ENCODE measurements at regions not wholly inside any gene's neighbourhood (a gene's known extent, or its start where the extent isn't known, plus 50 kb on each side); places are given as distances from the start of the nearest gene placed in this dataset.

GRCh38 chr12:47586952-47587669 lies 118.7 kb downstream of the RPAP3 start:
- no peak overlapping the region for H3K27ac Mint-ChIP-seq
- H3K9me3 Mint-ChIP-seq: no peaks in the 10 kb centered on the region
- intact Hi-C loops (cut with DNase I, micrococcal nuclease): no loop called here
- no peaks in the 10 kb centered on the region for H3K36me3 Mint-ChIP-seq (ENCODE audit: low read depth)
- TF ChIP-seq CTCF (IDR thresholded peaks at IDR 0.05): no peak
- Histone ChIP-seq H3K9me3 (ENCODE audit: control insufficient read depth in 1 of 2, insufficient read depth in 1 of 2, low read length in 2 of 2) (peaks cover 0 to 3% of the 10 kb centered on the region in 2 experiments), H3K4me3 (ENCODE audit: low read length) (no peak overlapping the region), H3K27ac (ENCODE audit: low read depth in 1 of 2, low read length in 2 of 2) (no peak overlapping the region), H3K27me3 (ENCODE audit: control insufficient read depth in 1 of 2, insufficient read depth in 2 of 2, low read length in 2 of 2) (no peaks in the 10 kb centered on the region), H3K4me1 (ENCODE audit: insufficient read depth, low read length) (no peaks in the 10 kb centered on the region), H3K36me3 (ENCODE audit: insufficient read depth, low read length) (no peaks in the 10 kb centered on the region)
- ChIA-PET POLR2A (no interaction called here), CTCF (no interaction called here)
- no peaks in the 10 kb centered on the region for H3K4me1 Mint-ChIP-seq (ENCODE audit: low read depth)
- peaks cover 3% of the 10 kb centered on the region for H3K27me3 Mint-ChIP-seq
- DNase-seq: no peak
- ATAC-seq (ENCODE audit: poor library complexity): no peak
- H3K4me3 Mint-ChIP-seq: no peak overlapping the region

GRCh38 chr12:47585507-47585906 lies 120.3 kb downstream of the RPAP3 start:
- Mint-ChIP-seq H3K9me3 (no peaks in the 10 kb centered on the region), H3K27ac (no peak overlapping the region), H3K27me3 (peaks cover 3% of the 10 kb centered on the region), H3K36me3 (ENCODE audit: low read depth) (no peaks in the 10 kb centered on the region), H3K4me1 (ENCODE audit: low read depth) (no peaks in the 10 kb centered on the region), H3K4me3 (no peak overlapping the region)
- no peak for DNase-seq
- no peaks in the 10 kb centered on the region for H3K27me3 ChIP-seq (ENCODE audit: control insufficient read depth in 1 of 2, insufficient read depth in 2 of 2, low read length in 2 of 2)
- POLR2A ChIA-PET: no interaction called here
- TF ChIP-seq CTCF (IDR thresholded peaks at IDR 0.05): no peak
- peaks cover 0 to 3% of the 10 kb centered on the region in 2 experiments for H3K9me3 ChIP-seq (ENCODE audit: control insufficient read depth in 1 of 2, insufficient read depth in 1 of 2, low read length in 2 of 2)
- no peaks in the 10 kb centered on the region for H3K36me3 ChIP-seq (ENCODE audit: insufficient read depth, low read length)
- H3K4me3 ChIP-seq (ENCODE audit: low read length): no peak overlapping the region
- no peak for ATAC-seq (ENCODE audit: poor library complexity)
- CTCF ChIA-PET: no interaction called here
- no peaks in the 10 kb centered on the region for H3K4me1 ChIP-seq (ENCODE audit: insufficient read depth, low read length)
- intact Hi-C loops (cut with DNase I, micrococcal nuclease): no loop called here
- no peak overlapping the region for H3K27ac ChIP-seq (ENCODE audit: low read depth in 1 of 2, low read length in 2 of 2)

GRCh38 chr12:47578836-47579235 lies 127.0 kb downstream of the RPAP3 start:
- H3K36me3 Mint-ChIP-seq (ENCODE audit: low read depth): no peaks in the 10 kb centered on the region
- TF ChIP-seq CTCF (IDR thresholded peaks at IDR 0.05): no peak
- no peaks in the 10 kb centered on the region for H3K9me3 Mint-ChIP-seq
- H3K4me3 ChIP-seq (ENCODE audit: low read length): no peak overlapping the region
- CTCF ChIA-PET: no interaction called here
- no peaks in the 10 kb centered on the region for H3K36me3 ChIP-seq (ENCODE audit: insufficient read depth, low read length)
- no peak for ATAC-seq (ENCODE audit: poor library complexity)
- DNase-seq: no peak
- no peak overlapping the region for H3K4me3 Mint-ChIP-seq
- peaks cover 0 to 3% of the 10 kb centered on the region in 2 experiments for H3K9me3 ChIP-seq (ENCODE audit: control insufficient read depth in 1 of 2, insufficient read depth in 1 of 2, low read length in 2 of 2)
- intact Hi-C loops (cut with DNase I, micrococcal nuclease): no loop called here
- H3K4me1 ChIP-seq (ENCODE audit: insufficient read depth, low read length): no peaks in the 10 kb centered on the region
- H3K4me1 Mint-ChIP-seq (ENCODE audit: low read depth): no peaks in the 10 kb centered on the region
- no peaks in the 10 kb centered on the region for H3K27me3 ChIP-seq (ENCODE audit: control insufficient read depth in 1 of 2, insufficient read depth in 2 of 2, low read length in 2 of 2)
- no peak overlapping the region for H3K27ac Mint-ChIP-seq
- H3K27ac ChIP-seq (ENCODE audit: low read depth in 1 of 2, low read length in 2 of 2): no peak overlapping the region
- peaks cover 3% of the 10 kb centered on the region for H3K27me3 Mint-ChIP-seq
- POLR2A ChIA-PET: no interaction called here
